Motor neuron (in vitro differentiated cells): ENCODE measurements at regions not wholly inside any gene's neighbourhood (a gene's known extent, or its start where the extent isn't known, plus 50 kb on each side); places are given as distances from the start of the nearest gene placed in this dataset.

Experiments
- ATAC-seq, 8 experiments: fragments of 200-7000 bp; cut with Tn5 transposase; replicated peaks in 6 of 8; 2 replicates each; pipeline ENCODE4 v1.8.0; 2021; ENCODE audit warnings: mild to moderate bottlenecking in 8 of 8, moderate library complexity in 8 of 8
- H3K27ac ChIP-seq, 2 donors: fragments of 250-450 bp; sonication (Bioruptor Pico); 2 replicates each; pipeline ENCODE4 v1.9.0; 2021; ENCODE audit warnings: antibody characterized with exemption in 2 of 2, mild to moderate bottlenecking in 2 of 2, moderate library complexity in 1 of 2
- H3K4me1 ChIP-seq, 2 donors: fragments of 250-450 bp; sonication (Bioruptor Pico); replicated peaks in 1 of 2; 2 replicates each; pipeline ENCODE4 v1.6.1; 2021; ENCODE audit warnings: antibody characterized with exemption in 2 of 2, mild to moderate bottlenecking in 2 of 2, moderate library complexity in 1 of 2
- H3K4me3 ChIP-seq, 5 donors: fragments of 250-450 bp; sonication (Bioruptor Pico); 2 replicates each; pipeline ENCODE4 v1.9.0; 2021; ENCODE audit warnings: antibody characterized with exemption in 5 of 5, mild to moderate bottlenecking in 5 of 5, moderate library complexity in 4 of 5
- WGBS, 10 experiments: fragments of 450-650 bp; shearing (Covaris generic); methylation state at CpG; one replicate each; pipeline ENCODE4 v1.0.0; 2022; 5-methylcytosine and 5-hydroxymethylcytosine counted together
- in situ Hi-C, 9 experiments: fragments of 400-800 bp; cut with MboI; loops; one replicate each; pipeline ENCODE4 v1.15.0; 2021; ENCODE audit warnings: low sequenced_read_pairs in 9 of 9, low pct_unique_long_range_greater_than_20kb in 2 of 9; ENCODE audit not compliant: unreplicated experiment in 9 of 9

GRCh38 chr10:43945094-43945730 lies 296.5 kb upstream of the ZNF32 start:
- WGBS, 10 experiments: 60 to 100% (median 80%) methylated on average over 1 to 4 of the region's 8 CpGs; no CpG with 5 or more reads in 7 of the 10 experiments
- Histone ChIP-seq H3K27ac (peak overlapping the region; percentile 29 to 37), H3K4me3 (no peak overlapping the region), H3K4me1 (peaks cover 51 to 55% of the 10 kb centered on the region in 2 donors)
- ATAC-seq: peak in 5 of 8 experiments; percentile 49 to 72 (median 66)
- in situ Hi-C loops: no loop called here

- H3K27ac ChIP-seq: peak overlapping the region in 1 of 2 donors; percentile 65
- in situ Hi-C loops: no loop called here
- ATAC-seq: peak in 5 of 8 experiments; percentile 24 to 57 (median 28)
- H3K4me1 ChIP-seq: peaks cover 57 to 61% of the 10 kb centered on the region in 2 donors
- no peak overlapping the region for H3K4me3 ChIP-seq
- WGBS, 10 experiments: 50 to 100% (median 80%) methylated on average over 1 to 4 of the region's 5 CpGs; no CpG with 5 or more reads in 1 of the 10 experiments
Measured at GRCh38 chr10:43944381-43945093, 295.9 kb upstream of the ZNF32 start.

- no peak for ATAC-seq
- in situ Hi-C loops: no loop called here
- Histone ChIP-seq H3K27ac (peak overlapping the region; percentile 31 to 65), H3K4me3 (no peak overlapping the region), H3K4me1 (peaks cover 60 to 66% of the 10 kb centered on the region in 2 donors)
- 20 to 100% (median 90%) methylated on average over 1 to 4 of the region's 9 CpGs; no CpG with 5 or more reads in 7 of the 10 experiments for WGBS, 10 experiments
Measured at GRCh38 chr10:43943818-43944360, 295.2 kb upstream of the ZNF32 start.

GRCh38 chr10:43943119-43943817 lies 294.6 kb upstream of the ZNF32 start:
- peaks cover 60 to 66% of the 10 kb centered on the region in 2 donors for H3K4me1 ChIP-seq
- 100% methylated on average over 3 of the region's 15 CpGs; no CpG with 5 or more reads in 9 of the 10 experiments for WGBS, 10 experiments
- in situ Hi-C loops: no loop called here
- H3K27ac ChIP-seq: peak overlapping the region in 1 of 2 donors; percentile 65
- no peak for ATAC-seq
- H3K4me3 ChIP-seq: no peak overlapping the region

- Histone ChIP-seq H3K27ac (peak overlapping the region in 1 of 2 donors; percentile 10), H3K4me3 (no peak overlapping the region), H3K4me1 (peaks cover 60 to 66% of the 10 kb centered on the region in 2 donors)
- WGBS, 10 experiments: 10 to 100% (median 50%) methylated on average over 1 to 6 of the region's 10 CpGs; no CpG with 5 or more reads in 1 of the 10 experiments
- in situ Hi-C loops: no loop called here
- peak in 4 of 8 experiments; percentile 16 to 51 (median 29) for ATAC-seq
Measured at GRCh38 chr10:43942096-43942850, 293.6 kb upstream of the ZNF32 start.

GRCh38 chr10:43940898-43941837 lies 292.5 kb upstream of the ZNF32 start:
- WGBS, 10 experiments: 50 to 100% (median 67%) methylated on average over 1 to 3 of the region's 4 CpGs; no CpG with 5 or more reads in 3 of the 10 experiments
- in situ Hi-C loops: no loop called here
- H3K4me3 ChIP-seq: no peak overlapping the region
- peaks cover 60 to 66% of the 10 kb centered on the region in 2 donors for H3K4me1 ChIP-seq
- H3K27ac ChIP-seq: peak overlapping the region in 1 of 2 donors; percentile 29
- ATAC-seq: no peak

GRCh38 chr10:43939939-43940820 lies 291.5 kb upstream of the ZNF32 start:
- H3K27ac ChIP-seq: peak overlapping the region; percentile 22 to 29
- 0 to 93% (median 57%) methylated on average over 1 to 7 of the region's 10 CpGs for WGBS, 10 experiments
- H3K4me1 ChIP-seq: peaks cover 52 to 57% of the 10 kb centered on the region in 2 donors
- in situ Hi-C loops: no loop called here
- peak; percentile 25 to 76 (median 57) for ATAC-seq
- no peak overlapping the region for H3K4me3 ChIP-seq

- in situ Hi-C loops: no loop called here
- WGBS, 10 experiments: 0 to 100% (median 77%) methylated on average over 1 to 5 of the region's 6 CpGs; no CpG with 5 or more reads in 3 of the 10 experiments
Measured at GRCh38 chr10:43939389-43939938, 290.8 kb upstream of the ZNF32 start.

GRCh38 chr10:43938810-43939209 lies 290.1 kb upstream of the ZNF32 start:
- no peak for ATAC-seq
- H3K4me3 ChIP-seq: no peak overlapping the region
- no peak overlapping the region for H3K27ac ChIP-seq
- in situ Hi-C loops: no loop called here
- peaks cover 42 to 45% of the 10 kb centered on the region in 2 donors for H3K4me1 ChIP-seq
- 67 to 96% (median 81%) methylated on average over 1 to 4 of the region's 8 CpGs; no CpG with 5 or more reads in 5 of the 10 experiments for WGBS, 10 experiments

More at GRCh38 chr10:43939389-43939938, 290.8 kb upstream of the ZNF32 start:
- Histone ChIP-seq H3K27ac (peak overlapping the region; percentile 1 to 22), H3K4me1 (peaks cover 48 to 52% of the 10 kb centered on the region in 2 donors), H3K4me3 (no peak overlapping the region)
- ATAC-seq: no peak

- H3K4me3 ChIP-seq: no peak overlapping the region
- ATAC-seq: no peak
- WGBS, 10 experiments: 15 to 100% (median 70%) methylated on average over 1 to 4 of the region's 4 CpGs; no CpG with 5 or more reads in 1 of the 10 experiments
- in situ Hi-C loops: no loop called here
- H3K4me1 ChIP-seq: no peaks in the 10 kb centered on the region
- no peak overlapping the region for H3K27ac ChIP-seq
Measured at GRCh38 chr10:43931308-43931930, 282.7 kb upstream of the ZNF32 start.
